Aorta (tissue), 5 donors: ENCODE measurements at regions not wholly inside any gene's neighbourhood (a gene's known extent, or its start where the extent isn't known, plus 50 kb on each side); places are given as distances from the start of the nearest gene placed in this dataset.

ENCODE experiments used
- ATAC-seq: fragments of 200-7000 bp; cut with Tn5 transposase; one replicate; pipeline ENCODE4 v1.9.1; 2022; ENCODE audit warnings: moderate library complexity; ENCODE audit not compliant: low FRiP score
- DNase-seq, 2 donors: peaks; one replicate each; pipeline ENCODE4 v3.0.0-alpha.2; 2020
- H3K27ac ChIP-seq, 2 donors: one replicate each; pipeline ENCODE4 v1.5.1; 2013; ENCODE audit warnings: low read length in 2 of 2, mild to moderate bottlenecking in 2 of 2, moderate library complexity in 2 of 2, control low read depth in 1 of 2, inconsistent platforms in 1 of 2, low read depth in 1 of 2
- H3K27me3 ChIP-seq, 2 donors: one replicate each; pipeline ENCODE4 v1.6.1; 2013; ENCODE audit warnings: control low read depth in 1 of 2, low read length in 1 of 2, mild to moderate bottlenecking in 1 of 2, moderate library complexity in 1 of 2; ENCODE audit not compliant: insufficient read depth in 2 of 2, control insufficient read depth in 1 of 2
- H3K36me3 ChIP-seq, 2 donors: one replicate each; pipeline ENCODE4 v1.6.1; 2013; ENCODE audit warnings: control low read depth in 1 of 2, low read length in 1 of 2, mild to moderate bottlenecking in 1 of 2; ENCODE audit not compliant: insufficient read depth in 2 of 2, control insufficient read depth in 1 of 2
- H3K4me1 ChIP-seq, 2 donors: one replicate each; pipeline ENCODE4 v1.6.1; 2013; ENCODE audit warnings: low read length in 2 of 2, control low read depth in 1 of 2, mild to moderate bottlenecking in 1 of 2, moderate library complexity in 1 of 2; ENCODE audit not compliant: insufficient read depth in 2 of 2, control insufficient read depth in 1 of 2
- H3K4me3 ChIP-seq, 2 donors: one replicate each; pipeline ENCODE4 v1.5.1; 2013; ENCODE audit warnings: low read length in 2 of 2, control low read depth in 1 of 2, mild to moderate bottlenecking in 1 of 2
- H3K9me3 ChIP-seq: one replicate; pipeline ENCODE4 v1.6.1; 2013; ENCODE audit warnings: mild to moderate bottlenecking, low read length; ENCODE audit not compliant: control insufficient read depth
- WGBS, 2 donors: extraction: QIAGEN DNeasy Blood & Tissue Kit; methylation state at CpG; one replicate each; pipeline ENCODE4 v1.1.7; 2013; 5-methylcytosine and 5-hydroxymethylcytosine counted together
- intact Hi-C, 2 donors: fragments of 100-400 bp; cut with DNase I; formaldehyde crosslinking; loops; one replicate each; pipeline versions ENCODE4 v1.14.2 to v1.15.0; 2022
- donor health status: healthy with polysubstance abuse.
- donor health status: Bipolar disorder and iron deficiency.
- donor health status: DM: no; HTN: no; CAD: no.
- donor health status: DM: no; HTN: no; CAD: no.
- donor health status: DM: yes; HTN: yes; CAD: no.

GRCh38 chr3:181998828-181999227 is 287.1 kb downstream of the SOX2 start:
- Histone ChIP-seq H3K27ac (no peak overlapping the region), H3K4me1 (no peaks in the 10 kb centered on the region), H3K4me3 (no peak overlapping the region), H3K27me3 (no peaks in the 10 kb centered on the region), H3K36me3 (no peaks in the 10 kb centered on the region), H3K9me3 (no peaks in the 10 kb centered on the region)
- no peak for DNase-seq
- intact Hi-C loops: no loop called here
- 62 to 71% methylated on average over 4 of the region's 4 CpGs for WGBS, 2 donors
- ATAC-seq: no peak

DNA sequence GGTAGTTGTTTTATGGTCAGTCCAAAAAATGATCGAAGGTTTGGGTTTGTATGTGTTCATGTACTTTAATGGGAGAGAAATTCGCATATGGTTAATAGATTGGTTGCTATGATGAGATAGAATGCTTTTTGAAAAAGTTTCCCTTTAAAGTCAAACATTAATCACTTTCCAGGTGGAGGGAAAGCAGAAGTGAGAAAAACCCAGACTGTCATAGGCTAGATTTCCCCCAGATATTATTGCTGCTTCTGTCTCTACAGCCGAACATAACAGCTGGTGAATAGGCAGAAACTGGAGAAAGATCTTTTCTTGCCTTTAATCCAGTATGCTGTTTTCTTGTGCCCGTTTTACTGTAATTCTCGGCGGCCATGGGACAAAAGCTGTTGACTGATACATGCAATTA is 287.6 kb downstream of the SOX2 start:
- Histone ChIP-seq H3K9me3 (no peaks in the 10 kb centered on the region), H3K27me3 (no peaks in the 10 kb centered on the region), H3K4me3 (no peak overlapping the region), H3K27ac (no peak overlapping the region), H3K4me1 (no peaks in the 10 kb centered on the region), H3K36me3 (no peaks in the 10 kb centered on the region)
- intact Hi-C loops: no loop called here
- no peak for DNase-seq
- no peak for ATAC-seq
- WGBS, 2 donors: 75 to 77% methylated on average over 6 of the region's 6 CpGs

DNA sequence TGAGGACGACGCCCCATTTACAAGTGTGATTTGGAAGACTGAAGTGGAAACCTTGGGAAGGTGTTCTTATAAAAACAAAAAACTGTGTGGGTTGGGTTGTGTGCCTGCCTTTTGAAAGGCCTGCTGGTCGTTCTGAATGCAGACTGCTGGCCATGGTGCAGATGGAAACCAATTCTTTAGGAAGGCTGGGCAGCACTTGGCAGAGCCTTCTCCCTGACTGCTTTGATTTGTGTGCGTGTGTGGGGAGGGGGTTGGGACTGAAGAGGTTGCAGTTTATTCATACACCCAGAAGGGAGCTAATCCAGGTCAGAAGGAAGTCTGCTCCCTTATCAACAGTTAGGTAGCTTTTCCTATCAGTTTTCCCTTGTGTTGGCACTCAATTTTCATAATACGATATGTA is 288.7 kb downstream of the SOX2 start:
- intact Hi-C loops: no loop called here
- ATAC-seq: no peak
- H3K27me3 ChIP-seq: no peaks in the 10 kb centered on the region

GRCh38 chr3:182005219-182005618 is 293.5 kb downstream of the SOX2 start:
- Histone ChIP-seq H3K36me3 (no peaks in the 10 kb centered on the region), H3K27ac (no peak overlapping the region), H3K4me1 (no peaks in the 10 kb centered on the region), H3K4me3 (no peak overlapping the region), H3K9me3 (peaks cover 1% of the 10 kb centered on the region), H3K27me3 (no peaks in the 10 kb centered on the region)
- DNase-seq (no peak), ATAC-seq (no peak)
- intact Hi-C loops: loop anchor here in 1 of 2 donors (5.0 kb wide), 1 partner anchor 627 kb away; no protein-coding TSS in a partner anchor
- 88 to 90% methylated on average over 3 of the region's 3 CpGs for WGBS, 2 donors

More for the DNA sequence above, 288.7 kb downstream of the SOX2 start:
- Histone ChIP-seq H3K36me3 (no peaks in the 10 kb centered on the region), H3K4me1 (no peaks in the 10 kb centered on the region), H3K4me3 (no peak overlapping the region), H3K27ac (no peak overlapping the region), H3K9me3 (no peaks in the 10 kb centered on the region)
- DNase-seq: no peak
- WGBS, 2 donors: 36 to 40% methylated on average over 5 of the region's 5 CpGs

- intact Hi-C loops: loop anchor here in 1 of 2 donors (5.0 kb wide), 1 partner anchor 627 kb away; no protein-coding TSS in a partner anchor
- Histone ChIP-seq H3K9me3 (peaks cover 1% of the 10 kb centered on the region), H3K4me3 (no peak overlapping the region), H3K36me3 (no peaks in the 10 kb centered on the region), H3K27me3 (no peaks in the 10 kb centered on the region), H3K4me1 (no peaks in the 10 kb centered on the region), H3K27ac (no peak overlapping the region)
- no peak for ATAC-seq
- WGBS, 2 donors: 12 to 13% methylated on average over 5 of the region's 5 CpGs
- no peak for DNase-seq
Observed at GRCh38 chr3:182005701-182006100, 294.0 kb downstream of the SOX2 start.

- 18 to 33% methylated on average over 4 of the region's 4 CpGs for WGBS, 2 donors
- Histone ChIP-seq H3K4me1 (no peaks in the 10 kb centered on the region), H3K27me3 (no peaks in the 10 kb centered on the region), H3K4me3 (no peak overlapping the region), H3K9me3 (peaks cover 1% of the 10 kb centered on the region), H3K36me3 (no peaks in the 10 kb centered on the region), H3K27ac (no peak overlapping the region)
- intact Hi-C loops: loop anchor here in 1 of 2 donors (5.0 kb wide), 1 partner anchor 626 kb away; no protein-coding TSS in a partner anchor
- DNase-seq: no peak
- ATAC-seq: no peak
Observed at GRCh38 chr3:182006431-182006830, 294.7 kb downstream of the SOX2 start.

DNA sequence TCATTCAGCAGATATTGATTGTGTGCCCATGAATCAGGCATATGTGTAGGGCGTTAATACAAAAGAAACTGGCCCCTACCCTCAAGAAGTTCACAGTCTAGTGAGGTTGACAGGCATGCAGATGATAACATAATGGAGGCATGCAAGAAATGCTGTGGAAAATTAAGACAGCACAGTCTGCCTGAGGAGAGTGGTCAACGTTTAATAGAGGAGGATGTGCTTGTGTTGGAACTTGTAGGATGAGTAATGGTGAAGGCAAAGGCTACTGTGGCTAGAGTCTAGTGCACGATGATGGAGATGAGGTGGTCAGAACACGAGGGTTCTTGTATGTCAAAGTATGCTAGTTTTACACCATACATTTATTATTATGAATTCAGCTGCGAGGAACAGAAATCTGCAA is 295.7 kb downstream of the SOX2 start:
- no peaks in the 10 kb centered on the region for H3K36me3 ChIP-seq
- intact Hi-C loops: loop anchor here in 1 of 2 donors (5.0 kb wide), 1 partner anchor 625 kb away; no protein-coding TSS in a partner anchor
- DNase-seq (no peak), ATAC-seq (no peak)
- H3K27ac ChIP-seq: no peak overlapping the region
- H3K27me3 ChIP-seq: no peaks in the 10 kb centered on the region
- no peaks in the 10 kb centered on the region for H3K4me1 ChIP-seq
- no peak overlapping the region for H3K4me3 ChIP-seq
- WGBS, 2 donors: 73 to 74% methylated on average over 5 of the region's 5 CpGs
- H3K9me3 ChIP-seq: peaks cover 1% of the 10 kb centered on the region

DNA sequence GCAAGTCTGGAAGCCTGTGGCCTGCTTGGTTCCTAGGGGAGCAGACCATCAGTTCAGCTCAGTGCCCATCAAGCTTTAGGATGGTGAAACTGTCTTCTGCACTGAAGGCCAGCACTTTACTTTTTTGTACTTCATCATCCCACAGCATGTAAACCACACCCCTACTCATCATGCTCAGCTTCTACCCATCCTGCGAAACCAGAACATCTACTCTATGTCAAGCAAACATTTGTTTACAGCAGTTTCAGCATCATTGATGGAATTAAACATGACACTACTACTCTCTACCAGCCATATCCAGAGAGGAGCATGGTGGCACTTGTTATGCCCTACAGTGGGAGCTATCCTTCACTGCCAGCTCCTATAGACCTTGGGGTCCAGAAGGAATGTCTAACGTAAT is 306.6 kb downstream of the SOX2 start:
- H3K36me3 ChIP-seq: no peaks in the 10 kb centered on the region
- no peaks in the 10 kb centered on the region for H3K27me3 ChIP-seq
- H3K27ac ChIP-seq: no peak overlapping the region
- intact Hi-C loops: no loop called here
- H3K4me1 ChIP-seq: no peaks in the 10 kb centered on the region
- 84 to 90% methylated on average over 2 of the region's 2 CpGs for WGBS, 2 donors
- peaks cover 1% of the 10 kb centered on the region for H3K9me3 ChIP-seq
- ATAC-seq: no peak
- no peak for DNase-seq
- H3K4me3 ChIP-seq: no peak overlapping the region

- Histone ChIP-seq H3K36me3 (no peaks in the 10 kb centered on the region), H3K27me3 (peaks cover 0 to 2% of the 10 kb centered on the region in 2 donors), H3K9me3 (no peaks in the 10 kb centered on the region), H3K4me1 (no peaks in the 10 kb centered on the region), H3K4me3 (no peak overlapping the region), H3K27ac (no peak overlapping the region)
- ATAC-seq (no peak), DNase-seq (no peak)
- WGBS, 2 donors: 49 to 82% methylated on average over 1 of the region's 1 CpG
- intact Hi-C loops: no loop called here
Observed at GRCh38 chr3:182019926-182020325, 308.2 kb downstream of the SOX2 start.
